ENCODE measurements at regions not wholly inside any gene's neighbourhood (a gene's known extent, or its start where the extent isn't known, plus 50 kb on each side); places are given as distances from the start of the nearest gene placed in this dataset.

- no peak for FAIRE-seq
Measured at GRCh38 chr3:180829409-180830405, 82.8 kb upstream of the FXR1 start.

GRCh38 chr3:180835501-180835900 lies 77.0 kb upstream of the FXR1 start:
- FAIRE-seq: no peak

GRCh38 chr3:180836766-180837165 lies 75.7 kb upstream of the FXR1 start:
- FAIRE-seq: no peak

DNA sequence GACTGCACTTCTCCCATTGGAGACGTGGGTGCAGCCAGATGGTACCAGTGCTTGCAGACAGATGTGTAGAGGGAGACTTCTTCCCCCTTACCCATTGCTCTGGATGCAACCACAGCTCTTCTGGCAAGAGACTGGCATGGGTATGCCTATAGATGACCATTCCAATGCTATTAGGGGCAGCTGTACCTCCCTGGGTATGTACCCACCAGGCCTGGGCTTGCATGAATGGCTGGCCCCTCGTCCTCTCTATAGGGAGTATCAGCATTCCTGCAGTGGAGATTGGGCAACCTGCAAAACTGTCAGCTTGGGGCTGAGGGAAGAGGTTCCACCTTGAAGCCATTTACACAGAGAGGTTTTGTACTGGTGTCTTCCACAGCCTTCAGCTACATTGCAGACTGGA lies 57.6 kb upstream of the FXR1 start:
- FAIRE-seq: no peak

GRCh38 chr3:180855364-180855763 lies 57.1 kb upstream of the FXR1 start:
- no peak for FAIRE-seq

- no peak for FAIRE-seq
Measured at GRCh38 chr3:180855956-180856355, 56.5 kb upstream of the FXR1 start.

DNA sequence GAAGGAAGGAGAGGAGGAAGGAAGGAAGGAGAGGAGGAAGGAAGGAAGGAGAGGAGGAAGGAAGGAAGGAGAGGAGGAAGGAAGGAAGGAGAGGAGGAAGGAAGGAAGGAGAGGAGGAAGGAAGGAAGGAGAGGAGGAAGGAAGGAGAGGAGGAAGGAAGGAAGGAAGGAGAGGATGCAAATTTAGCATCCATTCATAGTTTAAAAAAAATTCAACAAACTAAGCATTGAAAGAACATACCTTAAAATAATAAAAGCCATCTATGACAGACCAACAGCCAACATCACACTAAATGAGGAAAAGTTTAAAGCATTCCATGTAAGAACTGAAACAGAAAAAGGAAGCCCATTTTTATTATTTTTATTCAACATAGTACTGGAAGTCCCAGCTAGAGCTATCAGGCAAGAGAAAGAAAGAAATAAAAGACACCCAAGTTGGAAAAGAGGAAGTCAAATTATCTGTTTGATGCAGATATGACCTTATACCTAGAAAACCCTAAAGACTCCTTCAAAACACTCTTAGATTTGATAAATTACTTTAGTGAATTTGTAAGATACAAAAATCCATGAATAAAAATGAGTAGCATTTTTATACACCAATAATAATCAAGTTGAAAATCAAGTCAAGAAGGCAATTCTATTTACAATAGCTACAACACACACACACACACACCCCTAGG lies 52.2 kb upstream of the FXR1 start:
- FAIRE-seq: no peak
